HCT116 (cell line): ENCODE measurements at regions not wholly inside any gene's neighbourhood (a gene's known extent, or its start where the extent isn't known, plus 50 kb on each side); places are given as distances from the start of the nearest gene placed in this dataset.

ENCODE experiments used
- ATAC-seq: fragments of 200-7000 bp; cut with Tn5 transposase; 2 replicates; pipeline ENCODE4 v1.9.1; 2020; ENCODE audit warnings: mild to moderate bottlenecking, moderate library complexity
- BruUV-seq: library from RNA; stranded (reverse); fragments of 400-500 nt; replicated peaks from 2 replicates; lab custom pipeline; 2021; lab: Mats Ljungman, UMichigan
- CTCF ChIA-PET: fragments of 300-600 bp; sonication (Branson Sonifier 250); formaldehyde crosslinking; loops from one replicate; lab custom pipeline; 2021; ENCODE audit warnings: antibody characterized with exemption; lab: Charles Lee
- POLR2A ChIA-PET: fragments of 300-600, 350-600 bp; sonication (Branson Sonifier 250); formaldehyde crosslinking; loops from one replicate; lab custom pipeline; 2021; ENCODE audit warnings: antibody characterized with exemption; lab: Charles Lee
- RAD21 ChIA-PET, 2 experiments: fragments of 300-600 bp; sonication (Branson Sonifier 250); formaldehyde crosslinking; loops; one replicate each; lab custom pipeline; 2023; ENCODE audit warnings: low total read pairs in 2 of 2; ENCODE audit not compliant: uncharacterized antibody in 2 of 2, unreplicated experiment in 2 of 2, low non-redundant PET in 1 of 2; lab: Charles Lee
- DNase-seq: peaks from one replicate; pipeline ENCODE4 v3.0.0-alpha.2; 2010; ENCODE audit warnings: low read depth, low spot score
- H2AFZ ChIP-seq: fragments of 200-600 bp; shearing (Covaris generic), sonication (generic); 2 replicates; pipeline ENCODE4 v1.6.1; 2017; ENCODE audit warnings: low read depth, mixed run types, mixed read lengths, antibody characterized with exemption, low read length; ENCODE audit not compliant: poor library complexity, severe bottlenecking
- H3K27ac ChIP-seq: 2 replicates; pipeline ENCODE4 v1.5.1; 2012; ENCODE audit warnings: low read depth, low read length
- H3K27me3 ChIP-seq: fragments of 200-600 bp; sonication (generic); 2 replicates; pipeline ENCODE4 v1.6.1; 2016; ENCODE audit warnings: mixed run types, low read length, mixed read lengths; ENCODE audit not compliant: insufficient read depth
- H3K36me3 ChIP-seq, 2 experiments: fragments of 200-500 bp in 1 of 2; fragments of 200-600 bp in 1 of 2; sonication (Bioruptor generic) in 1 of 2; sonication (generic) in 1 of 2; 2 replicates each; pipeline versions ENCODE4 v1.5.1 to v1.6.1; 2014 to 2016; ENCODE audit warnings: low read length in 2 of 2, inconsistent platforms in 1 of 2, mixed read lengths in 1 of 2, mixed run types in 1 of 2; ENCODE audit not compliant: insufficient read depth in 2 of 2, control insufficient read depth in 1 of 2
- H3K4me1 ChIP-seq, 2 experiments: fragments of 200-600 bp in 1 of 2; sonication (generic) in 1 of 2; 2 replicates each; pipeline versions ENCODE4 v1.5.1 to v1.6.1; 2012 to 2017; ENCODE audit warnings: low read length in 2 of 2, inconsistent platforms in 1 of 2, mild to moderate bottlenecking in 1 of 2, mixed read lengths in 1 of 2, mixed run types in 1 of 2, moderate library complexity in 1 of 2; ENCODE audit not compliant: insufficient read depth in 2 of 2, control insufficient read depth in 1 of 2
- H3K4me2 ChIP-seq: fragments of 200-600 bp; sonication (generic); 2 replicates; pipeline ENCODE4 v1.6.1; 2017; ENCODE audit warnings: mixed run types, low read length, mixed read lengths
- H3K4me3 ChIP-seq, 2 experiments: fragments of 200-600 bp in 1 of 2; sonication (generic) in 1 of 2; replicated peaks in 1 of 2; 2 replicates each; pipeline ENCODE4 v1.5.1; 2011 to 2016; ENCODE audit warnings: low read length in 2 of 2, control low read depth in 1 of 2, low read depth in 1 of 2, mild to moderate bottlenecking in 1 of 2, mixed read lengths in 1 of 2, mixed run types in 1 of 2
- H3K79me2 ChIP-seq: fragments of 200-600 bp; sonication (generic); 2 replicates; pipeline ENCODE4 v1.6.1; 2017; ENCODE audit warnings: mild to moderate bottlenecking, mixed run types, low read length, moderate library complexity, mixed read lengths; ENCODE audit not compliant: insufficient read depth
- H3K9ac ChIP-seq: fragments of 200-600 bp; sonication (generic); 2 replicates; pipeline ENCODE4 v1.6.1; 2016; ENCODE audit warnings: low read length, mixed read lengths
- H3K9me2 ChIP-seq: fragments of 200-600 bp; sonication (generic), shearing (Covaris generic); 2 replicates; pipeline ENCODE4 v1.6.1; 2017; ENCODE audit warnings: mixed run types, mild to moderate bottlenecking, moderate library complexity; ENCODE audit not compliant: insufficient read depth
- H3K9me3 ChIP-seq, 2 experiments: fragments of 200-500 bp in 1 of 2; fragments of 200-600 bp in 1 of 2; sonication (Bioruptor generic) in 1 of 2; sonication (generic) in 1 of 2; 2 replicates each; pipeline ENCODE4 v1.6.1; 2014 to 2017; ENCODE audit warnings: low read length in 2 of 2, mixed read lengths in 2 of 2, inconsistent platforms in 1 of 2, low read depth in 1 of 2, mild to moderate bottlenecking in 1 of 2, mixed run types in 1 of 2, moderate library complexity in 1 of 2; ENCODE audit not compliant: control insufficient read depth in 1 of 2, insufficient read depth in 1 of 2
- H4K20me1 ChIP-seq: fragments of 200-600 bp; sonication (generic), shearing (Covaris generic); 2 replicates; pipeline ENCODE4 v1.6.1; 2017; ENCODE audit warnings: mixed run types, mild to moderate bottlenecking, moderate library complexity; ENCODE audit not compliant: insufficient read depth
- CBX3 ChIP-seq: IDR thresholded peaks from 2 replicates; pipeline ENCODE4 v1.6.1; 2012; ENCODE audit warnings: low read depth
- CEBPB ChIP-seq: IDR thresholded peaks from 2 replicates; pipeline ENCODE4 v1.6.1; 2012; ENCODE audit warnings: low read depth
- EGR1 ChIP-seq: IDR thresholded peaks from 2 replicates; pipeline ENCODE4 v1.6.1; 2012; ENCODE audit warnings: low read depth
- ELF1 ChIP-seq: IDR thresholded peaks from 2 replicates; pipeline ENCODE4 v1.6.1; 2012; ENCODE audit warnings: low read depth, borderline replicate concordance
- EZH2phosphoT487 ChIP-seq: fragments of 200-600 bp; IDR thresholded peaks from 2 replicates; pipeline ENCODE4 v1.6.1; 2018; ENCODE audit warnings: antibody characterized with exemption, borderline replicate concordance
- FOSL1 ChIP-seq: IDR thresholded peaks from 2 replicates; pipeline ENCODE4 v1.6.1; 2012; ENCODE audit warnings: low read depth
- JUND ChIP-seq: IDR thresholded peaks from 2 replicates; pipeline ENCODE4 v1.6.1; 2012
- POLR2AphosphoS5 ChIP-seq: IDR thresholded peaks from 2 replicates; pipeline ENCODE4 v1.6.1; 2011; ENCODE audit warnings: mild to moderate bottlenecking, low read depth, low read length, moderate library complexity
- SIN3A ChIP-seq: IDR thresholded peaks from 2 replicates; pipeline ENCODE4 v1.6.1; 2012; ENCODE audit warnings: low read depth
- SP1 ChIP-seq: IDR thresholded peaks from 2 replicates; pipeline ENCODE4 v1.6.1; 2012; ENCODE audit warnings: low read depth
- SRF ChIP-seq: IDR thresholded peaks from 2 replicates; pipeline ENCODE4 v1.6.1; 2012; ENCODE audit warnings: low read depth
- TCF7L2 ChIP-seq: IDR thresholded peaks from 2 replicates; pipeline ENCODE4 v1.7.0; 2011; ENCODE audit warnings: borderline replicate concordance, inconsistent platforms; ENCODE audit not compliant: insufficient read depth, insufficient read length; ENCODE audit errors: extremely low read depth
- YY1 ChIP-seq: IDR thresholded peaks from 2 replicates; pipeline ENCODE4 v1.6.1; 2011; ENCODE audit warnings: low read length, low read depth, moderate library complexity, mild to moderate bottlenecking; ENCODE audit not compliant: insufficient replicate concordance; ENCODE audit errors: extremely low read depth
- ZFX ChIP-seq: fragments of 450-650 bp; IDR thresholded peaks from 2 replicates; pipeline ENCODE4 v1.6.1; 2017
- intact Hi-C: fragments of 100-400 bp; cut with micrococcal nuclease; formaldehyde crosslinking; loops from 2 replicates; pipeline ENCODE4 v1.10.0; 2022
- TF ChIP-seq, protein P1 (sequence below): IDR thresholded peaks from 2 replicates; pipeline ENCODE4 v1.6.1; 2012
- TF ChIP-seq, protein P2 (sequence below), 3 experiments: fragments of 200-600 bp in 1 of 3; sonication (generic) in 1 of 3; IDR thresholded peaks in 2 of 3; conservative IDR thresholded peaks in 1 of 3; 2 replicates each; pipeline ENCODE4 v1.5.1; 2012 to 2017; ENCODE audit warnings: low read depth in 2 of 3, low read length in 2 of 3, antibody characterized with exemption in 1 of 3, borderline replicate concordance in 1 of 3, control low read depth in 1 of 3, mild to moderate bottlenecking in 1 of 3, mixed read lengths in 1 of 3, mixed run types in 1 of 3, moderate library complexity in 1 of 3; ENCODE audit not compliant: insufficient read depth in 1 of 3
- TF ChIP-seq, protein P3 (sequence below): IDR thresholded peaks from 2 replicates; pipeline ENCODE4 v1.6.1; 2012
- TF ChIP-seq, protein P4 (sequence below): IDR thresholded peaks from 2 replicates; pipeline ENCODE4 v1.6.1; 2011; ENCODE audit warnings: mild to moderate bottlenecking, low read length, moderate library complexity; ENCODE audit not compliant: insufficient replicate concordance; ENCODE audit errors: extremely low read depth
- TF ChIP-seq, protein P5 (sequence below): IDR thresholded peaks from 2 replicates; pipeline ENCODE4 v1.6.1; 2012; ENCODE audit warnings: low read depth

DNA sequence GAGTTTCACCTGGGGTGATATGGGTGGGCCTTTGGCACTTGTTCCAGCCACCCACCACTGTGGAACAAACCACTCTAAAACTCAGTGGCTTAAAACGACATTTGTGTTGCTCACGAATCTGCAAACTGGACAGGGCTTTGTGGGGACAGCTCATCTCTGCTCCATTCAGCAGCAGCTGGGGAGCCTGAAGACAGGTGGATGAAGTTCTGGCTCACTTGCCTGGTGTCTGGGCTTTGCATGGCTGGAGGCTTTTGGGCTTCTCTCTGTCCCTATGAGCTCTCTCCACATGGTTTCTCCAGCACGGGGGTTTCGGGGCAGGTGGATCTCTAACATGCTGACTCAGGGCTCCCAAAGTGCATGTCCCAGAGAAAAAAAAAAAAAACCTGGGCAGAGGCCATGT, 93.0 kb upstream of the GLI2 start:
- H3K36me3 ChIP-seq: no peaks in the 10 kb centered on the region
- no peaks in the 10 kb centered on the region for H3K9me3 ChIP-seq
- H3K4me2 ChIP-seq: no peak overlapping the region
- no peak overlapping the region for H2AFZ ChIP-seq
- TF ChIP-seq TCF7L2: no peak
- TF ChIP-seq SIN3A: no peak
- no peak for TF ChIP-seq JUND
- TF ChIP-seq CBX3: no peak
- TF ChIP-seq YY1: no peak
- TF ChIP-seq FOSL1: no peak
- TF ChIP-seq, protein P1, sequence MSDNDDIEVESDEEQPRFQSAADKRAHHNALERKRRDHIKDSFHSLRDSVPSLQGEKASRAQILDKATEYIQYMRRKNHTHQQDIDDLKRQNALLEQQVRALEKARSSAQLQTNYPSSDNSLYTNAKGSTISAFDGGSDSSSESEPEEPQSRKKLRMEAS: no peak
- TF ChIP-seq, protein P2, sequence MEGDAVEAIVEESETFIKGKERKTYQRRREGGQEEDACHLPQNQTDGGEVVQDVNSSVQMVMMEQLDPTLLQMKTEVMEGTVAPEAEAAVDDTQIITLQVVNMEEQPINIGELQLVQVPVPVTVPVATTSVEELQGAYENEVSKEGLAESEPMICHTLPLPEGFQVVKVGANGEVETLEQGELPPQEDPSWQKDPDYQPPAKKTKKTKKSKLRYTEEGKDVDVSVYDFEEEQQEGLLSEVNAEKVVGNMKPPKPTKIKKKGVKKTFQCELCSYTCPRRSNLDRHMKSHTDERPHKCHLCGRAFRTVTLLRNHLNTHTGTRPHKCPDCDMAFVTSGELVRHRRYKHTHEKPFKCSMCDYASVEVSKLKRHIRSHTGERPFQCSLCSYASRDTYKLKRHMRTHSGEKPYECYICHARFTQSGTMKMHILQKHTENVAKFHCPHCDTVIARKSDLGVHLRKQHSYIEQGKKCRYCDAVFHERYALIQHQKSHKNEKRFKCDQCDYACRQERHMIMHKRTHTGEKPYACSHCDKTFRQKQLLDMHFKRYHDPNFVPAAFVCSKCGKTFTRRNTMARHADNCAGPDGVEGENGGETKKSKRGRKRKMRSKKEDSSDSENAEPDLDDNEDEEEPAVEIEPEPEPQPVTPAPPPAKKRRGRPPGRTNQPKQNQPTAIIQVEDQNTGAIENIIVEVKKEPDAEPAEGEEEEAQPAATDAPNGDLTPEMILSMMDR (IDR thresholded peaks at IDR 0.05 in 2 of 3, conservative IDR thresholded peaks at IDR 0.05 in 1 of 3; ENCODE audit: borderline replicate concordance in 1 of 3, insufficient read depth in 1 of 3, low read depth in 2 of 3, low read length in 2 of 3): no peak
- no peak for TF ChIP-seq EGR1
- TF ChIP-seq, protein P3, sequence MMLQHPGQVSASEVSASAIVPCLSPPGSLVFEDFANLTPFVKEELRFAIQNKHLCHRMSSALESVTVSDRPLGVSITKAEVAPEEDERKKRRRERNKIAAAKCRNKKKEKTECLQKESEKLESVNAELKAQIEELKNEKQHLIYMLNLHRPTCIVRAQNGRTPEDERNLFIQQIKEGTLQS: no peak
- TF ChIP-seq ELF1: no peak
- no peak for TF ChIP-seq CEBPB
- TF ChIP-seq EZH2phosphoT487: no peak
- no peak for TF ChIP-seq SP1
- TF ChIP-seq, protein P4, sequence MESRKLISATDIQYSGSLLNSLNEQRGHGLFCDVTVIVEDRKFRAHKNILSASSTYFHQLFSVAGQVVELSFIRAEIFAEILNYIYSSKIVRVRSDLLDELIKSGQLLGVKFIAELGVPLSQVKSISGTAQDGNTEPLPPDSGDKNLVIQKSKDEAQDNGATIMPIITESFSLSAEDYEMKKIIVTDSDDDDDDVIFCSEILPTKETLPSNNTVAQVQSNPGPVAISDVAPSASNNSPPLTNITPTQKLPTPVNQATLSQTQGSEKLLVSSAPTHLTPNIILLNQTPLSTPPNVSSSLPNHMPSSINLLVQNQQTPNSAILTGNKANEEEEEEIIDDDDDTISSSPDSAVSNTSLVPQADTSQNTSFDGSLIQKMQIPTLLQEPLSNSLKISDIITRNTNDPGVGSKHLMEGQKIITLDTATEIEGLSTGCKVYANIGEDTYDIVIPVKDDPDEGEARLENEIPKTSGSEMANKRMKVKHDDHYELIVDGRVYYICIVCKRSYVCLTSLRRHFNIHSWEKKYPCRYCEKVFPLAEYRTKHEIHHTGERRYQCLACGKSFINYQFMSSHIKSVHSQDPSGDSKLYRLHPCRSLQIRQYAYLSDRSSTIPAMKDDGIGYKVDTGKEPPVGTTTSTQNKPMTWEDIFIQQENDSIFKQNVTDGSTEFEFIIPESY: no peak
- TF ChIP-seq SRF: no peak
- TF ChIP-seq POLR2AphosphoS5: no peak
- TF ChIP-seq, protein P5, sequence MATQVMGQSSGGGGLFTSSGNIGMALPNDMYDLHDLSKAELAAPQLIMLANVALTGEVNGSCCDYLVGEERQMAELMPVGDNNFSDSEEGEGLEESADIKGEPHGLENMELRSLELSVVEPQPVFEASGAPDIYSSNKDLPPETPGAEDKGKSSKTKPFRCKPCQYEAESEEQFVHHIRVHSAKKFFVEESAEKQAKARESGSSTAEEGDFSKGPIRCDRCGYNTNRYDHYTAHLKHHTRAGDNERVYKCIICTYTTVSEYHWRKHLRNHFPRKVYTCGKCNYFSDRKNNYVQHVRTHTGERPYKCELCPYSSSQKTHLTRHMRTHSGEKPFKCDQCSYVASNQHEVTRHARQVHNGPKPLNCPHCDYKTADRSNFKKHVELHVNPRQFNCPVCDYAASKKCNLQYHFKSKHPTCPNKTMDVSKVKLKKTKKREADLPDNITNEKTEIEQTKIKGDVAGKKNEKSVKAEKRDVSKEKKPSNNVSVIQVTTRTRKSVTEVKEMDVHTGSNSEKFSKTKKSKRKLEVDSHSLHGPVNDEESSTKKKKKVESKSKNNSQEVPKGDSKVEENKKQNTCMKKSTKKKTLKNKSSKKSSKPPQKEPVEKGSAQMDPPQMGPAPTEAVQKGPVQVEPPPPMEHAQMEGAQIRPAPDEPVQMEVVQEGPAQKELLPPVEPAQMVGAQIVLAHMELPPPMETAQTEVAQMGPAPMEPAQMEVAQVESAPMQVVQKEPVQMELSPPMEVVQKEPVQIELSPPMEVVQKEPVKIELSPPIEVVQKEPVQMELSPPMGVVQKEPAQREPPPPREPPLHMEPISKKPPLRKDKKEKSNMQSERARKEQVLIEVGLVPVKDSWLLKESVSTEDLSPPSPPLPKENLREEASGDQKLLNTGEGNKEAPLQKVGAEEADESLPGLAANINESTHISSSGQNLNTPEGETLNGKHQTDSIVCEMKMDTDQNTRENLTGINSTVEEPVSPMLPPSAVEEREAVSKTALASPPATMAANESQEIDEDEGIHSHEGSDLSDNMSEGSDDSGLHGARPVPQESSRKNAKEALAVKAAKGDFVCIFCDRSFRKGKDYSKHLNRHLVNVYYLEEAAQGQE: no peak
- TF ChIP-seq ZFX: no peak
- RAD21 ChIA-PET: no interaction called here
- no TSS peak for BruUV-seq
- no peak for DNase-seq
- H4K20me1 ChIP-seq: no peaks in the 10 kb centered on the region
- no peak for ATAC-seq
- no peak overlapping the region for H3K4me3 ChIP-seq
- H3K27me3 ChIP-seq: no peaks in the 10 kb centered on the region
- no peak overlapping the region for H3K9ac ChIP-seq
- POLR2A ChIA-PET: no interaction called here
- intact Hi-C loops: no loop called here
- CTCF ChIA-PET: no interaction called here
- H3K4me1 ChIP-seq: peaks cover 0 to 3% of the 10 kb centered on the region in 2 experiments; a peak in 1 of 4 replicates
- no peaks in the 10 kb centered on the region for H3K9me2 ChIP-seq
- H3K27ac ChIP-seq: no peak overlapping the region
- H3K79me2 ChIP-seq: no peaks in the 10 kb centered on the region
